HEK293T (cell line): ENCODE measurements at regions not wholly inside any gene's neighbourhood (a gene's known extent, or its start where the extent isn't known, plus 50 kb on each side); places are given as distances from the start of the nearest gene placed in this dataset.

ENCODE experiments used
- CTCF ChIA-PET: fragments of 350-600 bp; formaldehyde crosslinking; extraction: SDS; loops from one replicate; lab custom pipeline; 2021; ENCODE audit warnings: antibody characterized with exemption, inconsistent platforms; lab: Yijun Ruan, JAX
- POLR2A ChIA-PET: fragments of 350-600 bp; formaldehyde crosslinking; extraction: SDS; loops from one replicate; lab custom pipeline; 2020; ENCODE audit warnings: antibody characterized with exemption, inconsistent platforms; lab: Yijun Ruan, JAX
- DNase-seq: peaks from one replicate; pipeline ENCODE4 v3.0.0; 2012; ENCODE audit warnings: mixed read lengths; ENCODE audit errors: extremely low spot score
- ARNT ChIP-seq: fragments of 450-650 bp; IDR thresholded peaks from 2 replicates; pipeline ENCODE4 v1.6.1; 2017; ENCODE audit warnings: mild to moderate bottlenecking
- BHLHE40 ChIP-seq: fragments of 450-650 bp; IDR thresholded peaks from 2 replicates; pipeline ENCODE4 v1.6.1; 2016; ENCODE audit warnings: mild to moderate bottlenecking, moderate library complexity, borderline replicate concordance
- CTBP1 ChIP-seq: fragments of 450-650 bp; IDR thresholded peaks from 2 replicates; pipeline ENCODE4 v1.6.1; 2016; ENCODE audit warnings: borderline replicate concordance
- ELF4 ChIP-seq: fragments of 450-650 bp; IDR thresholded peaks from 2 replicates; pipeline ENCODE4 v1.6.1; 2017; ENCODE audit warnings: antibody characterized with exemption
- FOXA1 ChIP-seq: fragments of 450-650 bp; IDR thresholded peaks from 2 replicates; pipeline ENCODE4 v1.6.1; 2016; ENCODE audit warnings: mild to moderate bottlenecking
- FOXK2 ChIP-seq: fragments of 450-650 bp; IDR thresholded peaks from 2 replicates; pipeline ENCODE4 v1.6.1; 2016; ENCODE audit warnings: mild to moderate bottlenecking
- FOXM1 ChIP-seq: fragments of 450-650 bp; IDR thresholded peaks from 2 replicates; pipeline ENCODE4 v1.6.1; 2017; ENCODE audit warnings: mild to moderate bottlenecking, borderline replicate concordance
- HDGF ChIP-seq: fragments of 450-650 bp; IDR thresholded peaks from 2 replicates; pipeline ENCODE4 v1.6.1; 2017; ENCODE audit warnings: antibody characterized with exemption, borderline replicate concordance
- L3MBTL2 ChIP-seq: fragments of 450-650 bp; conservative IDR thresholded peaks from 2 replicates; pipeline ENCODE4 v1.6.1; 2016; ENCODE audit warnings: mild to moderate bottlenecking
- LEF1 ChIP-seq: fragments of 450-650 bp; IDR thresholded peaks from 2 replicates; pipeline ENCODE4 v1.6.1; 2017; ENCODE audit warnings: mild to moderate bottlenecking, borderline replicate concordance
- NFRKB ChIP-seq: fragments of 450-650 bp; IDR thresholded peaks from 2 replicates; pipeline ENCODE4 v1.6.1; 2016; ENCODE audit warnings: mild to moderate bottlenecking, moderate library complexity
- SP1 ChIP-seq: fragments of 450-650 bp; IDR thresholded peaks from 2 replicates; pipeline ENCODE4 v1.6.1; 2017
- SUZ12 ChIP-seq: fragments of 450-650 bp; IDR thresholded peaks from 2 replicates; pipeline ENCODE4 v1.6.1; 2016; ENCODE audit warnings: mild to moderate bottlenecking
- TARDBP ChIP-seq: fragments of 450-650 bp; IDR thresholded peaks from 2 replicates; pipeline ENCODE4 v1.6.1; 2016
- ZNF384 ChIP-seq: fragments of 450-650 bp; IDR thresholded peaks from 2 replicates; pipeline ENCODE4 v1.6.1; 2016
- TF ChIP-seq, protein P1 (sequence below): fragments of 450-650 bp; IDR thresholded peaks from 2 replicates; pipeline ENCODE4 v1.6.1; 2016

DNA sequence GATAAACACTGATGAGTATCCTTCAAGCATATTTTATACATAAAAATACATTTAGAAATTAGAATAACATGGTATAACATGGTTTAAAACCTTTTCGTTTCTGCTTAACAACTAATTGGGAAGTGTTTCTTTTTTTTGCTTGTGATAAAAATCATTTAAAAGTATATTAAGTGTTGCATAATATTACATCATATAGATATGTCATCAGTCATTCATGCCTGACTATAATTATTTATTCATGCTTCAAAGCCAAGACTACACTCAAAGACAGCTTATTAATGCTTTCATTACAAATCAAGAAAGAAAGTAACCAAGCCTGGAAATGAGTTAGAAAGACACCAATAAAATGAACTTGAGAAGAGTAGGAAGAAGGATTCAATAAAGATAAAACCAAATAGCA lies 136.6 kb upstream of the TP63 start:
- no peak for DNase-seq
- ChIA-PET POLR2A (no interaction called here), CTCF (no interaction called here)
- TF ChIP-seq SUZ12 (no peak), NFRKB (no peak), HDGF (no peak), ZNF384 (no peak), LEF1 (no peak), FOXA1 (no peak), BHLHE40 (no peak), FOXK2 (no peak), CTBP1 (no peak), L3MBTL2 (no peak), SP1 (no peak), ELF4 (no peak), FOXM1 (no peak)

DNA sequence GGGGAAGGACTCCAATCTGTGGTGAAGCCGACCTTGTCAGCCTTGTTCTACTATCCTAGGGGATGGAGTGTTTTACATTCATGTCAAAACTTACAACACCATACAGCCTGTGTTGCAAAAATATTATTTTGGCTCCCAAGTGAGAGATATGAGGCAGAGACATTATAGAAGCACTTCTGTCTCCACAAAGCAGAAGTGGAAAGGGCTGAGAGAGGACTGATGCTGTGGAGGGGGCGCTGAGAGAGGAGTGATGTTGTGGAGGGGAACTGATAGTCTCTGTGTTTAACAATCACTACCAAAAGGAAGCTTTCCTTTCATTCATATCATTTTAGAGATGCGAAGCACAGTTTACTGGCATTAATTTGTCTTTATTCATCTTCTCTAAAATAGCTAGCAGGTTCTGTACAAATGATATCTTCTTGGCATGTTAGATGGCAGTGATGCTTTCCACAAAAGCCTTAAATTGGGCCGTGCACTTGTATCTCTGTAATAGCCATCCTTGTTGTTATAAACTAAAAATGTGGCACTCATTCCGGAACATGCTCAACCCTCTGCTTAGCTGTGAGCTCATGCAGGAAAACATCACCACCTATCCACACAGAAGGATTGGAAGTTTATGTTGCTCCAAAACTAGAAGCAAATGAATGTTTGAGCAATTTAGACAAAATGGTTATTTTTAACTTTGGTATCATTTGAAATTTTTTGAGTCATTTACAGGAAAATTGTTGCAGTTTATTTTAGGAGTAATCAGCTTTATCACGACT lies 134.6 kb upstream of the TP63 start:
- TF ChIP-seq ARNT (no peak), SUZ12 (no peak), NFRKB (no peak)
- CTCF ChIA-PET, result no interaction called here
- DNase-seq, result no peak
- POLR2A ChIA-PET, result no interaction called here

DNA sequence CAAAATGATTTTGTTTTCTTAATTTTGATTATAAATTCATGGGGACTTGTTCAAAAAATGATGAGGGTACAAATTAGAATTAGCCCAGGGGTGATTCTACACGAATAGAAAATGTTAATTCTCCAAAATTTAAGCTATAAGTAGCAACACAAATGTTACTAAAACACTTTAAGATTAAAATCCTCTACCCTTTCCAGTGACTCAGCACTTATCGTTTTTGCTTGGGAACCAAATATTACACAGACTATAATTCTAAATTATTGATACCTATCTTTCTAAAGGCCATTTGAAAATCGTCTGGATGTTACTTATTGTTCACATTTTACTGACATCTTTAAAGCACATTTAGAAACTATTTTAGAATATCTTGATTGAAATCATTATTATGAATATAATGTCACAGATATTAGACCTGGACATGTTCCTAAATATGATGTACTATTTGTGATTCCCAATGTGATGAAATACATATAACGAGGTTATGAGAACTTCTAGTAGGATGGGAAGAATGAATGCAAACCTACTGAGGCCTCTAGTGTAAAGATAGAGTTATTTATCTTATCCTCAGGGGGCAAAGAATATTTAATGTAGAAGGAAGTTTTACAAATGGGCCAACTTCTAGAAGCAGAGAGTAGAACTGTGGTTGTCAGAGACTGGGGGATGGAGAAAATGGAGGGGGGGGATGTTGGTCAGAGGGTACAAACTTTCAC lies 132.0 kb upstream of the TP63 start:
- TF ChIP-seq SUZ12 (no peak), NFRKB (no peak), HDGF (no peak)
- CTCF ChIA-PET, result no interaction called here
- POLR2A ChIA-PET, result no interaction called here
- DNase-seq, result no peak

DNA sequence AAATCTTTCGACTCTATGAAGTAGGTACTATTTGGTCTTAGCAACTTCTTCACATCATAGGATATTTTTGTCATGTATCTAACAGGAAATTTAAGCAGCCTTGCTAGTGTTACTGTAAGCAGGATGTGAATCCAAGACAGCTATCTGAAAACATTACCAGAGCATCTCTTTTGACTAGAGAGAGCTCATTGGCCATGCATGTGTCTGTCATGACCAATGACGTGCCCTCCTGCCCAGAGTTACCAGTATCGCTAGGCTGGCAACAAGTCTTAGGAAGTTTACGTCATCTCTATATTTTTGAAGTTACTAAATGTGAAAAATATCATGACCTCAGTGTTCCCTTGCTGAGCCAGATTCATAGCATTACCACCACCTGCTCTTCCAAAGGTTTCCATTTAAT lies 130.9 kb upstream of the TP63 start:
- TF ChIP-seq FOXK2 (no peak), LEF1 (no peak), BHLHE40 (no peak), ZNF384 (no peak), ELF4 (no peak), HDGF (no peak), SP1 (no peak), ARNT (no peak), NFRKB (no peak), SUZ12 (no peak), FOXM1 (no peak), L3MBTL2 (no peak), TARDBP (no peak), FOXA1 (no peak), CTBP1 (no peak)
- TF ChIP-seq, protein P1, sequence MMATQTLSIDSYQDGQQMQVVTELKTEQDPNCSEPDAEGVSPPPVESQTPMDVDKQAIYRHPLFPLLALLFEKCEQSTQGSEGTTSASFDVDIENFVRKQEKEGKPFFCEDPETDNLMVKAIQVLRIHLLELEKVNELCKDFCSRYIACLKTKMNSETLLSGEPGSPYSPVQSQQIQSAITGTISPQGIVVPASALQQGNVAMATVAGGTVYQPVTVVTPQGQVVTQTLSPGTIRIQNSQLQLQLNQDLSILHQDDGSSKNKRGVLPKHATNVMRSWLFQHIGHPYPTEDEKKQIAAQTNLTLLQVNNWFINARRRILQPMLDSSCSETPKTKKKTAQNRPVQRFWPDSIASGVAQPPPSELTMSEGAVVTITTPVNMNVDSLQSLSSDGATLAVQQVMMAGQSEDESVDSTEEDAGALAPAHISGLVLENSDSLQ, result no peak
- POLR2A ChIA-PET, result no interaction called here
- CTCF ChIA-PET, result no interaction called here
- no peak for DNase-seq

DNA sequence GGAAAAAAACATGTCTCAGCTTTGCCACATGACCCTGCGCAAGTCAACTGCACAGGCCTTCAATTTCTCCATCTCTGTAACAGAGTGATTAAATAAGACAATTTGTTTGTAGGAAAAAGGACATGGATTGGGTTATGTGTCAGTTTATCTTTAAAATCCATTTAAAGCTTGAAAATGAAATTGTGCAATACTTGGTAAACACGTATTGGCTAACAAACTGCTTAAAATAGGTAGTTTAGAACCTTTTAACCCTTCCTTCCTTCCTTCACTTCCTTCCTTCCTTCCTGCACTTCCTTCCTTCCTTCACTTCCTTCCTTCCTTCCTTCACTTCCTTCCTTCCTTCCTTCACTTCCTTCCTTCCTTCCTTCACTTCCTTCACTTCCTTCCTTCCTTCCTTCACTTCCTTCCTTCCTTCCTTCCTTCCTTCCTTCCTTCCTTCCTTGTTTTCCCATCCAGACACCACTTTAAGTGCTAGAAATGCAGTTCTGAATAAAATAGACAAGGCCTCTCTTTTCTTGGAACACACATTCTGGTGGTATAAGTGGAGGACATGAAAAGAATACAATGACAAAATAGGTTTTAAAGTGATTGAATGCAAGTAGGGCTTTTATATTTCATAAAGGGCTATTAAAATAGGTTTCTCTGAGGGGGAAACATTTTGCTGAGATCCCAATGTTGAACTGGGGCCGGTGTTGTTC lies 130.2 kb upstream of the TP63 start:
- POLR2A ChIA-PET, result no interaction called here
- CTCF ChIA-PET, result no interaction called here
- no peak for DNase-seq
- TF ChIP-seq TARDBP (no peak), ARNT (no peak), SUZ12 (no peak), ZNF384 (no peak), BHLHE40 (no peak), FOXA1 (no peak), L3MBTL2 (no peak), SP1 (no peak), HDGF (no peak), ELF4 (no peak), NFRKB (no peak)

DNA sequence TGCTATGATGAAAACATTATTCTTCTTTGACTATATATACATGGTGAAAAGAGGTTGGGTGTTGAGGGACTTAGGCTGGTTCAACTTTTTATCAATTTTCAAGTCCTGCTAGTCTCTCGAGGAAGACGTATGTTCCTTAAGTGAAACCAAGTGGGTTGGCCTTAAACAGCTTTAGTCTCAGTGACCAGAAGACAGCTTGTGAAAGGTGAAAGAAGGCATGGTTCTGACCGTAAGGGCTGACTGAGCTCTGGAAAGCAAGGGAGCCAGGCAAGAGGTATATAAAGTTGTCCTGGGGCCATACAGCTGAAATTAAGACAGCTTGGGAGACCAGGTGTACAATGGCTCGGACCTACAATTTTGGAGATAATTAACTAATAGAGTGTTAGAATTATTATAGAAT lies 128.9 kb upstream of the TP63 start:
- DNase-seq, result no peak
- TF ChIP-seq TARDBP (no peak), SP1 (no peak), BHLHE40 (no peak), LEF1 (no peak), NFRKB (no peak), SUZ12 (no peak), FOXM1 (no peak), ZNF384 (no peak), FOXK2 (no peak), ARNT (no peak), L3MBTL2 (no peak), HDGF (no peak), CTBP1 (no peak)
- TF ChIP-seq, protein P1, result no peak
- POLR2A ChIA-PET, result no interaction called here
- CTCF ChIA-PET, result no interaction called here
